Upper lobe of left lung (tissue), 4 donors: ENCODE measurements at regions not wholly inside any gene's neighbourhood (a gene's known extent, or its start where the extent isn't known, plus 50 kb on each side); places are given as distances from the start of the nearest gene placed in this dataset.

Experiments
- EP300 ChIP-seq, 4 donors: sonication (generic); formaldehyde crosslinking; IDR thresholded peaks; one replicate each; pipeline ENCODE4 v1.5.1; 2017; ENCODE audit warnings: antibody characterized with exemption in 4 of 4, control low read depth in 2 of 4
- POLR2AphosphoS5 ChIP-seq, 2 donors: sonication (generic); formaldehyde crosslinking; IDR thresholded peaks; one replicate each; pipeline ENCODE4 v1.5.1; 2017; ENCODE audit warnings: antibody characterized with exemption in 2 of 2
- TF ChIP-seq, protein P1 (sequence below), 6 experiments: fragments of 450-650 bp in 4 of 6; fragments of 200-600 bp in 2 of 6; sonication (generic) in 2 of 6; IDR thresholded peaks; one replicate each; pipeline ENCODE4 v1.5.1; 2016 to 2019; ENCODE audit warnings: antibody characterized with exemption in 6 of 6

DNA sequence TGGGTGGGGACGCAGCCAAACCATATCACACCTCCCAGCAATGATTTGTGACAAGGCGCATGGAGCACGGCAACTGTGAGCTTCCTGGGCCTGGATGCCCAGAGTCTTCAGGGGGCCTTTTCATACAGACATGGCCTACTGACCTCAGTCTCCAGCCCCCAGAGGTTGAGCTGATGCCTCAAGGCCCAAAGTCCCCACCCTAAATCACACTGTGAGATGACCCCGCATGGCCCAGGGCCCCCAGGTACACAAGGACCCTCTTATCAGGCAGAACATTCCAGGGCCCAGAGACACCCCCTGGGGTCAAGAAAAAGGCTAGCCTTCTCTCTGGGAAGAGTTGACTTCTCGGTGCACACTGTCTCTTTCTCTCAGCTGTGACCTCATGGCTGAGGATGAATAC lies 179.7 kb upstream of the C1orf174 start:
- TF ChIP-seq, protein P1, sequence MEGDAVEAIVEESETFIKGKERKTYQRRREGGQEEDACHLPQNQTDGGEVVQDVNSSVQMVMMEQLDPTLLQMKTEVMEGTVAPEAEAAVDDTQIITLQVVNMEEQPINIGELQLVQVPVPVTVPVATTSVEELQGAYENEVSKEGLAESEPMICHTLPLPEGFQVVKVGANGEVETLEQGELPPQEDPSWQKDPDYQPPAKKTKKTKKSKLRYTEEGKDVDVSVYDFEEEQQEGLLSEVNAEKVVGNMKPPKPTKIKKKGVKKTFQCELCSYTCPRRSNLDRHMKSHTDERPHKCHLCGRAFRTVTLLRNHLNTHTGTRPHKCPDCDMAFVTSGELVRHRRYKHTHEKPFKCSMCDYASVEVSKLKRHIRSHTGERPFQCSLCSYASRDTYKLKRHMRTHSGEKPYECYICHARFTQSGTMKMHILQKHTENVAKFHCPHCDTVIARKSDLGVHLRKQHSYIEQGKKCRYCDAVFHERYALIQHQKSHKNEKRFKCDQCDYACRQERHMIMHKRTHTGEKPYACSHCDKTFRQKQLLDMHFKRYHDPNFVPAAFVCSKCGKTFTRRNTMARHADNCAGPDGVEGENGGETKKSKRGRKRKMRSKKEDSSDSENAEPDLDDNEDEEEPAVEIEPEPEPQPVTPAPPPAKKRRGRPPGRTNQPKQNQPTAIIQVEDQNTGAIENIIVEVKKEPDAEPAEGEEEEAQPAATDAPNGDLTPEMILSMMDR (IDR thresholded peaks at IDR 0.05): no peak
- TF ChIP-seq POLR2AphosphoS5 (IDR thresholded peaks at IDR 0.05) (no peak), EP300 (IDR thresholded peaks at IDR 0.05) (no peak)
